ENCODE measurements at regions not wholly inside any gene's neighbourhood (a gene's known extent, or its start where the extent isn't known, plus 50 kb on each side); places are given as distances from the start of the nearest gene placed in this dataset.

DNA sequence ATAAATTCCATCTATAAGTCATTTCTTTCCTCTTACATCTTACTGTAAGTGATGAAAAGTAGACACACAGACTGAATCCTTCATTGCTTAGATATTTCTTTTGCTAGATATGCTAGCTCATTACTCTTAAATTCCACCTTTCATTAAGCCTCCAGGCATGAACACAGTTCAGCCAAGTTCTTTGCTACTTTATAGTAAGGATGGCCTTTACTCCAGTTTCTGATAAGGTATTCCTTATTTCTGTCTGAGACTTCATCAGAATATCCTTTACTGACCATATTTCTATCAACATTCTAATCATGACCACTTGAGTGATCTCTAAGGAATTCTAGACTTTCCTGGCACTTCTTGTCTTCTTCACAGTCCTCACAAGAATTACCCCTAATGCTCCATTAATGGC, 191.7 kb upstream of the KCTD3 start:
- no peak for DNase-seq
- no peak overlapping the region for H3K4me3 Mint-ChIP-seq
- intact Hi-C loops (cut with micrococcal nuclease): no loop called here
- no peaks in the 10 kb centered on the region for H3K36me3 Mint-ChIP-seq (ENCODE audit: low read depth)
- no peak overlapping the region for H3K27ac Mint-ChIP-seq
- CTCF ChIA-PET: interaction anchor here (0.7 kb wide), 1 partner anchor 34 kb away, joined by 3 read pairs; no protein-coding TSS in a partner anchor
- H3K9me3 Mint-ChIP-seq: no peaks in the 10 kb centered on the region
- H3K27me3 Mint-ChIP-seq (ENCODE audit: low read depth): peaks cover 3% of the 10 kb centered on the region
- H3K4me1 Mint-ChIP-seq (ENCODE audit: low read depth): no peaks in the 10 kb centered on the region

GRCh38 chr1:215376544-215377264, 190.4 kb upstream of the KCTD3 start:
- intact Hi-C loops (cut with micrococcal nuclease): no loop called here
- no peak for DNase-seq
- Mint-ChIP-seq H3K36me3 (ENCODE audit: low read depth) (no peaks in the 10 kb centered on the region), H3K27ac (no peak overlapping the region), H3K9me3 (no peaks in the 10 kb centered on the region), H3K4me3 (no peak overlapping the region), H3K4me1 (ENCODE audit: low read depth) (no peaks in the 10 kb centered on the region), H3K27me3 (ENCODE audit: low read depth) (peaks cover 3% of the 10 kb centered on the region)
- CTCF ChIA-PET: no interaction called here

GRCh38 chr1:215377746-215378145, 189.4 kb upstream of the KCTD3 start:
- no peaks in the 10 kb centered on the region for H3K4me1 Mint-ChIP-seq (ENCODE audit: low read depth)
- H3K27me3 Mint-ChIP-seq (ENCODE audit: low read depth): peaks cover 3% of the 10 kb centered on the region
- H3K36me3 Mint-ChIP-seq (ENCODE audit: low read depth): no peaks in the 10 kb centered on the region
- DNase-seq: no peak
- no peak overlapping the region for H3K27ac Mint-ChIP-seq
- intact Hi-C loops (cut with micrococcal nuclease): no loop called here
- H3K9me3 Mint-ChIP-seq: no peaks in the 10 kb centered on the region
- CTCF ChIA-PET: no interaction called here
- H3K4me3 Mint-ChIP-seq: no peak overlapping the region

DNA sequence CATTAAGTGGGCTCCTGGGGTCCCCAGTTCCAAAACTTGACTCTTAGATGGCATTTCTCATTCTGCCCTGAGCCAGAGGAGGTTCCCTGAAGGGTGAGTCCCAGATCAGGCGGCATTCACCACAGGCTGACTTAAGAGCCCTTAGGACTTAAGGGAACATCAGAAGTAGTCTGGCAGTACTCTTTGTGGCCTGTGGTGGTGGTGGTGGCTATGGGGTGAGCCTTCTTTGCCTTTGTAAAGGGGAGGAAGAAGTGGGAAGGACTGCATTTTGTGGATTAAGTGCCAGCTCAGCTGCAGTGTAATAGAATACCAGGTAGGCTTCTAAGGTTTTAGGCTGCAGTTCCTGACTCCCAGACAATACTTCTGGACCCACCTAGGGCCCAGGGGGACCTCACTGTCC, 186.5 kb upstream of the KCTD3 start:
- no peaks in the 10 kb centered on the region for H3K27me3 Mint-ChIP-seq (ENCODE audit: low read depth)
- DNase-seq: no peak
- H3K9me3 Mint-ChIP-seq: no peaks in the 10 kb centered on the region
- no peak overlapping the region for H3K4me3 Mint-ChIP-seq
- no peaks in the 10 kb centered on the region for H3K4me1 Mint-ChIP-seq (ENCODE audit: low read depth)
- no peaks in the 10 kb centered on the region for H3K36me3 Mint-ChIP-seq (ENCODE audit: low read depth)
- no peak overlapping the region for H3K27ac Mint-ChIP-seq
- CTCF ChIA-PET: no interaction called here
- intact Hi-C loops (cut with micrococcal nuclease): no loop called here

- Mint-ChIP-seq H3K36me3 (ENCODE audit: low read depth) (no peaks in the 10 kb centered on the region), H3K27me3 (ENCODE audit: low read depth) (peaks cover 2% of the 10 kb centered on the region), H3K9me3 (peaks cover 4% of the 10 kb centered on the region), H3K27ac (no peak overlapping the region), H3K4me3 (no peak overlapping the region), H3K4me1 (ENCODE audit: low read depth) (no peaks in the 10 kb centered on the region)
- intact Hi-C loops (cut with micrococcal nuclease): no loop called here
- no peak for DNase-seq
- CTCF ChIA-PET: no interaction called here
Measured at GRCh38 chr1:215393476-215393875, 173.6 kb upstream of the KCTD3 start.

DNA sequence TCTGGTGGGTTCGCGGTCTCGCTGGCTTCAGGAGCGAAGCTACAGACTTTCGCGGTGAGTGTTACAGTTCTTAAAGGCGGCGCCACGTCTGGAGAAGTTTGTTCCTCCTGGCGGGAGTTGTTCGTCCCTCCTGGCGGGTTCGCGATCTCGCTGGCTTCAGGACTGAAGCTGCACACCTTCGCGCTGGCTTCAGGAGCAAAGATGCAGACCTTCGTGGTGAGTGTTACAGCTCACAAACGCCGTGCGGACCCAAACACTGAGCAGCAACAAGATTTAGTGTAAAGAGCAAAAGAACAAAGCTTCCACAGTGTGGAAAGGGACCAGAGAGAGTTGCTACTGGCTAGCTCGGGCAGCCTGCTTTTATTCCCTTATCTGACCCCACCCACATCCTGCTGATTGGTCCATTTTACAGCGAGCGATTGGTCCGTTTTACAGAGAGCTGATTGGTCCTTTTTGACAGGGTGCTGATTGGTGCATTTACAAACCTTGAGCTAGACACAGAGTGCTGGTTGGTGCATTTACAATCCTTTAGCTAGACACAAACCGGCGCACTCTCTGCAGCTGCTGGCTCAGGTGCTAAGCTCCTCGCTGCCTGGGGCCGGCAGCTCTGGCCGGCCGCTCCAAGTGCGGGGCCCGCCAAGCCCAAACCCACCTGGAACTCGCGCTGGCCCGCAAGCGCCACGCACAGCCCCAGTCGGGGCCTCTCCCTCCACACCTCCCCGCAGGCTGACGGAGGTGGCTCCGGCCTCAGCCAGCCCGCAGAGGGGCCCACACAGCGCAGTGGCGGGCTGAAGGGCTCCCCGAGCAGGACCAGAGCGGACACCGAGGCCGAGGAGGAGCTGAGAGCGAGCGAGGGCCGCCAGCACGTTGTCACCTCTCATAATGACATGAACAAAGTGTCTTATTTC, 172.8 kb upstream of the KCTD3 start:
- H3K4me3 Mint-ChIP-seq: no peak overlapping the region
- peaks cover 2% of the 10 kb centered on the region for H3K27me3 Mint-ChIP-seq (ENCODE audit: low read depth)
- intact Hi-C loops (cut with micrococcal nuclease): no loop called here
- CTCF ChIA-PET: interaction anchor here (0.7 kb wide), 1 partner anchor 242 kb away, joined by 3 read pairs; no protein-coding TSS in a partner anchor
- H3K9me3 Mint-ChIP-seq: peaks cover 4% of the 10 kb centered on the region
- no peaks in the 10 kb centered on the region for H3K36me3 Mint-ChIP-seq (ENCODE audit: low read depth)
- no peaks in the 10 kb centered on the region for H3K4me1 Mint-ChIP-seq (ENCODE audit: low read depth)
- no peak overlapping the region for H3K27ac Mint-ChIP-seq
- DNase-seq: no peak

- CTCF ChIA-PET: no interaction called here
- H3K27ac Mint-ChIP-seq: no peak overlapping the region
- intact Hi-C loops (cut with micrococcal nuclease): no loop called here
- H3K9me3 Mint-ChIP-seq: peaks cover 4% of the 10 kb centered on the region
- DNase-seq: no peak
- peaks cover 2% of the 10 kb centered on the region for H3K27me3 Mint-ChIP-seq (ENCODE audit: low read depth)
- H3K4me3 Mint-ChIP-seq: no peak overlapping the region
- no peaks in the 10 kb centered on the region for H3K36me3 Mint-ChIP-seq (ENCODE audit: low read depth)
- no peaks in the 10 kb centered on the region for H3K4me1 Mint-ChIP-seq (ENCODE audit: low read depth)
Measured at GRCh38 chr1:215397106-215397505, 170.0 kb upstream of the KCTD3 start.

- Mint-ChIP-seq H3K4me1 (ENCODE audit: low read depth) (no peaks in the 10 kb centered on the region), H3K27me3 (ENCODE audit: low read depth) (peaks cover under 1% of the 10 kb centered on the region), H3K27ac (no peak overlapping the region), H3K36me3 (ENCODE audit: low read depth) (no peaks in the 10 kb centered on the region), H3K9me3 (peaks cover 4% of the 10 kb centered on the region), H3K4me3 (no peak overlapping the region)
- no peak for DNase-seq
- CTCF ChIA-PET: no interaction called here
- intact Hi-C loops (cut with micrococcal nuclease): no loop called here
Measured at GRCh38 chr1:215397843-215398242, 169.3 kb upstream of the KCTD3 start.

DNA sequence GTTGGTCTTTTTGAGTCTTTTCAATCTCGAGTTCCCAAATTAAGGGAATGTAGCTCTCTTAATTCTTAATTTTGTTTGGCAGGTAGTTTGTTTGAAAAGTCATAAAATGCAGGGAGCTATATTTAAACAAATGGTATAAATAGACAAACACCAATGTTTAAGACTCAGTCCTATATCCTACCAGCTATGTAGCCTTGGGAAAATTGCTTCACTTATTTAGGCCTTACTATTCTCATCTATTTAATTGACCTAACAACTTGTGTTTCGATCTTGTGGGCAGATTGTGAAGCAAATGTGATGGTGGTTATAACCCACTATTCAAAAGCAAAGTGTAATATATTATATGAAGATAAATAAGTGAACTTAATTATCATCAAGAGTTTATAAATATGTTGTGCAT, 167.3 kb upstream of the KCTD3 start:
- Mint-ChIP-seq H3K36me3 (ENCODE audit: low read depth) (no peaks in the 10 kb centered on the region), H3K4me1 (ENCODE audit: low read depth) (no peaks in the 10 kb centered on the region), H3K27ac (no peak overlapping the region), H3K27me3 (ENCODE audit: low read depth) (no peaks in the 10 kb centered on the region), H3K4me3 (no peak overlapping the region), H3K9me3 (no peaks in the 10 kb centered on the region)
- intact Hi-C loops (cut with micrococcal nuclease): no loop called here
- CTCF ChIA-PET: no interaction called here
- DNase-seq: no peak

- H3K4me3 Mint-ChIP-seq: no peak overlapping the region
- CTCF ChIA-PET: no interaction called here
- no peak overlapping the region for H3K27ac Mint-ChIP-seq
- H3K4me1 Mint-ChIP-seq (ENCODE audit: low read depth): no peaks in the 10 kb centered on the region
- H3K27me3 Mint-ChIP-seq (ENCODE audit: low read depth): no peaks in the 10 kb centered on the region
- DNase-seq: no peak
- H3K36me3 Mint-ChIP-seq (ENCODE audit: low read depth): no peaks in the 10 kb centered on the region
- intact Hi-C loops (cut with micrococcal nuclease): no loop called here
- no peaks in the 10 kb centered on the region for H3K9me3 Mint-ChIP-seq
Measured at GRCh38 chr1:215400741-215401140, 166.4 kb upstream of the KCTD3 start.

DNA sequence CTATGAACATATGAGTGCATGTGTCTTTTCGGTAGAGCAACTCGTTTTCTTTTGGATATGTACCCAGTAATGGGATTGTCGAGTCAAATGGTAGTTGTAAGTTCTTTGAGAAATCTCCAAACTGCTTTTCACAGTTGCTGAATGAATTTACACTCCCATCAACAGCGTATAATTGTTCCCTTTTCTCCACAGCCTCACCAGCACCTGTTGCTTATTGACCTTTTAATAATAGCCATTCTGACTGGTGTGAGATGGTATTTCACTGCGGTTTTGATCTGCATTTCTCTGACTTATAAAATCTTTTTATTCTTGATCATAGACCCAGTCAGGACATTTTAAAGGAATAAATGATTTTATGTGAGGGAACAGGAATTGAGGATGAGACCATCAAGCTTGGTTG, 165.0 kb upstream of the KCTD3 start:
- intact Hi-C loops (cut with micrococcal nuclease): no loop called here

DNA sequence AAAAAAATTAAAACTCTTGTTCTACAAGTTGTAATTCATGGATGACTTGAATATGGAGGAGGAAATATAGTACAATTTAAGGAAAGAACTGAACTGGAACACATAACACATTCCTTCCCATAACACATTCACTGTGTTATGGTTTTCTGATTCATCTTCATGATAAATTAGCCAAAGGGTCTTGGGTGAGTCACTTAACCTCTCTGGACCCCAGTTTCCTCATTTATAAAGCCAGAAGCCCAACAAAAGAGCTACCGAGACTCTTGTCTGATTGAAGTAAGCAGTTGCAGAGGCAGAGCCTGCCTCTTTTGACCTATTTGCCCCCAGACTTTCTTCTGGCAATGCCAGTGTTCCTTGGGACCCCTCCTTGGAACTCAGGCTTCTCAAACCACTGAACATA, 161.9 kb upstream of the KCTD3 start:
- no peaks in the 10 kb centered on the region for H3K36me3 Mint-ChIP-seq (ENCODE audit: low read depth)
- no peak overlapping the region for H3K27ac Mint-ChIP-seq
- no peaks in the 10 kb centered on the region for H3K9me3 Mint-ChIP-seq
- CTCF ChIA-PET: no interaction called here
- intact Hi-C loops (cut with micrococcal nuclease): no loop called here
- no peaks in the 10 kb centered on the region for H3K27me3 Mint-ChIP-seq (ENCODE audit: low read depth)
- no peaks in the 10 kb centered on the region for H3K4me1 Mint-ChIP-seq (ENCODE audit: low read depth)
- no peak for DNase-seq
- no peak overlapping the region for H3K4me3 Mint-ChIP-seq

More for the DNA sequence above, 165.0 kb upstream of the KCTD3 start:
- no peak overlapping the region for H3K27ac Mint-ChIP-seq
- DNase-seq: no peak
- H3K4me1 Mint-ChIP-seq (ENCODE audit: low read depth): no peaks in the 10 kb centered on the region
- H3K27me3 Mint-ChIP-seq (ENCODE audit: low read depth): no peaks in the 10 kb centered on the region
- CTCF ChIA-PET: interaction anchor here (0.6 kb wide), 1 partner anchor 153 kb away, joined by 3 read pairs; no protein-coding TSS in a partner anchor
- H3K36me3 Mint-ChIP-seq (ENCODE audit: low read depth): no peaks in the 10 kb centered on the region
- no peak overlapping the region for H3K4me3 Mint-ChIP-seq
- no peaks in the 10 kb centered on the region for H3K9me3 Mint-ChIP-seq

GRCh38 chr1:215406927-215407326, 160.2 kb upstream of the KCTD3 start:
- Mint-ChIP-seq H3K27ac (no peak overlapping the region), H3K4me1 (ENCODE audit: low read depth) (no peaks in the 10 kb centered on the region), H3K36me3 (ENCODE audit: low read depth) (no peaks in the 10 kb centered on the region), H3K9me3 (no peaks in the 10 kb centered on the region), H3K27me3 (ENCODE audit: low read depth) (peaks cover 3% of the 10 kb centered on the region), H3K4me3 (no peak overlapping the region)
- intact Hi-C loops (cut with micrococcal nuclease): no loop called here
- CTCF ChIA-PET: interaction anchor here (0.7 kb wide), 1 partner anchor 25 kb away, joined by 3 read pairs; no protein-coding TSS in a partner anchor
- DNase-seq: no peak

Measured in activated naive CD4-positive, alpha-beta T cell treated with anti-CD3 and anti-CD28 coated beads for 36 hours (primary cell).